ENCODE measurements at regions not wholly inside any gene's neighbourhood (a gene's known extent, or its start where the extent isn't known, plus 50 kb on each side); places are given as distances from the start of the nearest gene placed in this dataset.
"Not testable (repeated sequence)": the region's sequence is repeated elsewhere in the genome, so short reads cannot be mapped to it uniquely, and the experiment has no call there.

DNA sequence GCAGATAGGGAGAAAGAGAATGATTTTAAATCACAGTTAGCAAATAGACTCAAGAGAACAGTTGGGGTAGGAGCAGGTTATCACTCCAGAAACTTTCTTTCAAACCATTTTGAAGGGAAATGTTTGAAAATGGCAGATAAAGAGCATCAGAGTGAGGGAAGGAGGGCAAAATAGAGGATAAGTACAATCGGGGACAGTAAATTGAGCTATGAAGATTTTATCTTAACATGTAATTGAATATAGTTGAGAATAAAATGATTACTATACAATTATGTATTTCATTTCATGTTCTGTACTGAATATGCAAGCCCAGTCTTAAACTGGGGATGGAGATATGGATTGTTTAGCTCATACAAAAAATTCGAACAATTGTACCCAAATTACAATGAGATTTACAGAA is 54.0 kb downstream of the MAP10 start:
- no peak for DNase-seq (ENCODE audit: extremely low read depth, low read depth)
- TF ChIP-seq, protein P1, sequence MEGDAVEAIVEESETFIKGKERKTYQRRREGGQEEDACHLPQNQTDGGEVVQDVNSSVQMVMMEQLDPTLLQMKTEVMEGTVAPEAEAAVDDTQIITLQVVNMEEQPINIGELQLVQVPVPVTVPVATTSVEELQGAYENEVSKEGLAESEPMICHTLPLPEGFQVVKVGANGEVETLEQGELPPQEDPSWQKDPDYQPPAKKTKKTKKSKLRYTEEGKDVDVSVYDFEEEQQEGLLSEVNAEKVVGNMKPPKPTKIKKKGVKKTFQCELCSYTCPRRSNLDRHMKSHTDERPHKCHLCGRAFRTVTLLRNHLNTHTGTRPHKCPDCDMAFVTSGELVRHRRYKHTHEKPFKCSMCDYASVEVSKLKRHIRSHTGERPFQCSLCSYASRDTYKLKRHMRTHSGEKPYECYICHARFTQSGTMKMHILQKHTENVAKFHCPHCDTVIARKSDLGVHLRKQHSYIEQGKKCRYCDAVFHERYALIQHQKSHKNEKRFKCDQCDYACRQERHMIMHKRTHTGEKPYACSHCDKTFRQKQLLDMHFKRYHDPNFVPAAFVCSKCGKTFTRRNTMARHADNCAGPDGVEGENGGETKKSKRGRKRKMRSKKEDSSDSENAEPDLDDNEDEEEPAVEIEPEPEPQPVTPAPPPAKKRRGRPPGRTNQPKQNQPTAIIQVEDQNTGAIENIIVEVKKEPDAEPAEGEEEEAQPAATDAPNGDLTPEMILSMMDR (IDR thresholded peaks at IDR 0.05; ENCODE audit: low read depth, low read length): no peak

DNA sequence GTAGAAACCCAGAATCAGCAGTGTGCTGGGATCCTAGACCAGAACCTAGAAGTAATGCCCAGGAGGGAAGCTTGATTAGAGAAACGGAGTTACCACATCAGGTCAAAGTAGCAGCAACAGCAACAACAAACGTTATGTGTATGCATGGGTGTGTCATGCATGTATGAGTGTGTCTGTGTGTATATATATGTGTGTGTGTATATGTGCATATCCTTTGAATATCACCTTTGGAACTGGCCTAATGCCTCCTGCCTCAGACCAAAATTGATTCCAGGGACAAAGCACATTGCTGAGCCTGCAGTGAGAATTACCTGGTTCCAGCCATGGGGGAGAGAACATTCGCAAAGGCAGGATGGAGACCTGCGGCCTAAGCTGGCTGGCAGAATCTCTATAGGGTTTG is 55.9 kb downstream of the MAP10 start:
- no peak for DNase-seq (ENCODE audit: extremely low read depth, low read depth)
- TF ChIP-seq, protein P1 (IDR thresholded peaks at IDR 0.05; ENCODE audit: low read depth, low read length): no peak

DNA sequence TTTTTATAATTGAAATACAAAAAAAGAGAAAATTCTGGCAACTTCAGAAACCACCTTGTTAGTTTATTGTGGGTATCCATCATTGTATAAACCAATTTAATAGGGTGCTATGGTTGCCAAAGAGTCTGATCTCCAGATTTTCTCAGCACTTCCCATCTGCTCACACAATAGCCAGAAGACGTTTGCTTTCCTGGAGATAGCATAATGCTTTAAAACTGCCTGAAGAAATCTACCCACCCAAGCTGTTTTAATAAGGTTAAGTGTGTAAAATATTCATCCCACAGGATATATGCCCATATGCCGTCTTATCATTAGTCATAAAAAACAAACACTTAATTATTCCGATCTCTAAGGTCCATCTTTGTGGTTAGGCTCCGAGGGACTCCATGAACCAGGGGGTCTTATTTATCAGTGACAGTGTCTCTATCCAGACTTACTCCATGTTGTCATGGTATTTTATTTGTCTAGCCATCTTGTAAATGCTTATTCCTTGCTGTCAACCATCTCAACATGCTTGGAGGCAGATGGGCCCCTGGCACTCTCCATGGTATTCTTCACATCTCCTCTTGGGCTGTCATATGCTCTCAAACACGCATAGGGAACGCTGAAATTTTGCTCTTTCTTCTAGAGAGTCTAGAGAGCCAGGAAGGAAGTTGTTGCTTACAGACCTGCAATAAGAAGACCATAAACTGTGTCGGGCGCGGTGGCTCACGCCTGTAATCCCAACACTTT is 58.5 kb downstream of the MAP10 start:
- no peak for DNase-seq (ENCODE audit: extremely low read depth, low read depth)
- TF ChIP-seq, protein P1 (IDR thresholded peaks at IDR 0.05; ENCODE audit: low read depth, low read length): no peak

DNA sequence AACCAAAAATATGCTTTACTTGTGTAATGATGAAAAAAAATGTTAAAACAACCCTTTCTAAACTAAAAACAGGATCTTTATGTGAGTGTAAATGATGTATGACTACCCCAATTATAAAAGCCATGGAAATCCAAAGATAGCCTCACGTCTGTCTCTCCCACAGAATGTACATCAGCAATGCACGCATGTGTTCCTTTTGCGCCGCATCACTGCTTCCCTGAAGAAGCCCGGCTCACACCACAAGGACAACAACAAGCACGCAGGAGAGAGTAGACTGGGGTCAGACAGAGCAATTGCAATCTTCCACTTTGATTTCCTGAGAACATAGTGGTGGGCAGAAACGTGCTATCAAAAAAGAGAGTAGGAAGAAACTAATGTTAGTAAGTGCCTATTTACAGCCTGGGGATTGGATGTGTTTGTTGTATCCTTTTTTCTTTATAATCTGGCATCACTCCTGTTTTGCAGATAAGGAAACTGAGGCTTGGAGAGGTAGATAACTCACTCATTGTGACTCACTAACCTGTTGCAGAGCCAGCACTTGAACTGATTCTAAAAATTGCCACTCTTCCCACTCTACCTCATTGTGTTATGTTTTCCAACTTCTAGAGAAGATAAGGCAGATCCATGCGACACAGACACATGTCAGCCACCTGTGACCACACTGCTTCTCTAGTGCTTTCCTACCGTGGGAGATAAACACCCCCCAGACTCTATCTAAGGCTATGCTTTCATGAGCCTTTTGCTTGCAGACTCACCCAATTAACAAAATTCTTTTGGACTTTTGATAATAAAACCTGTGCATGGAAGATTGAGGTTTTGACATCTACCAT is 60.1 kb downstream of the MAP10 start:
- TF ChIP-seq, protein P1 (IDR thresholded peaks at IDR 0.05; ENCODE audit: low read depth, low read length): no peak

DNA sequence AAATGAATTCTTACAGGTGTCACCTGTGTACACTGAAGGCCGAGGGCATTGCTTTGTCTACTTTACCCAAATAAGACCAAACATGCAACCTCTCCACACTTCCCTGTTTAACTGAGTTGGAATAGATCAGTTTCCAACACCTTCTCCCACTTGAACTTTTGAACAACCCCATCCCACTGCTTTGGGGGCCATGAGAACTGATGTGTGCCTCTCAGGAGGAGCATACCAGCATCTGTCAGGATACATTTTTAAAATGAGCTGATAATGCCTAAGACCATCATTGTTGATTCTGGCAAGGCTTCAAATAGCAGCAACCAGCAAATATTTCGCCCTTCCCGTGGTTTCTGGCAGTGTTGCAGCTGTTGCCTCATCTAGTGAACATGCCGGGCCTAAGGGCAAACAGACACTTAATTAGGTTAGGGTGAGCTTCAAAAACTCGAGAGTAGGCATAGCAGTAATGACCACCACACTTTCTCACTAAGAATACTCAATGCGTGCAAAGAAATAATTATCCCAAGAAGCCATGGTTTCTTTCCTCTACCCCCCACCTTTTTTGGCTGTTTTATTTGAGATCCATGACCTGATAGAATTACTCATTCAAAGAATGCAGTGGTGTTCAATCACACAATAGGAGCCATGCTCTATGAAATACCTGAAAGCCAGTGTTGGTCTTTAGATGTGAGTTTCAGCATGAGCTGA is 63.7 kb downstream of the MAP10 start:
- peak; percentile 88 for DNase-seq (ENCODE audit: extremely low read depth, low read depth)
- TF ChIP-seq, protein P1 (IDR thresholded peaks at IDR 0.05; ENCODE audit: low read depth, low read length): no peak

More for the DNA sequence above, 60.1 kb downstream of the MAP10 start:
- DNase-seq (ENCODE audit: extremely low read depth, low read depth): no peak

DNA sequence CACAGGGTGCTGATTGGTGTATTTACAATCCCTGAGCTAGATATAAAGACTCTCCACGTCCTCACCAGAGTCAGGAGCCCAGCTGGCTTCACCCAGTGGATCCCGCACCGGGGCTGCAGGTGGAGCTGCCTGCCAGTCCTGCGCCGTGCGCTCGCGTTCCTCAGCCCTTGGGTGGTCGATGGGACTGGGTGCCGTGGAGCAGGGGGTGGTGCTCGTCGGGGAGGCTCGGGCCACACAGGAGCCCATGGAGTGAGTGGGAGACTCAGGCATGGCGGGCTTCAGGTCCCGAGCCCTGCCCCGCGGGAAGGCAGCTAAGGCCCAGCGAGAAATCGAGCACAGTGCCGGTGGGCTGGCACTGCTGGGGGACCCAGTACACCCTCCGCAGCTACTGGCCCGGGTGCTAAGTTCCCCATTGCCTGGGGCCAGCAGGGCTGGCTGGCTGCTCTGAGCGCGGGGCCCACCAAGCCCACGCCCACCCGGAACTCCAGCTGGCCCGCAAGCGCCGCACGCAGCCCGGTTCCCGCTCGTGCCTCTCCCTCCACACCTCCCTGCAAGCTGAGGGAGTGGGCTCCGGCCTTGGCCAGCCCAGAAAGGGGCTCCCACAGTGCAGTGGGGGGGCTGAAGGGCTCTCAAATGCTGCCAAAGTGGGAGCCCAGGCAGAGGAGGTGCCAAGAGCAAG is 66.2 kb downstream of the MAP10 start:
- not testable (repeated sequence) for DNase-seq (ENCODE audit: extremely low read depth, low read depth)

DNA sequence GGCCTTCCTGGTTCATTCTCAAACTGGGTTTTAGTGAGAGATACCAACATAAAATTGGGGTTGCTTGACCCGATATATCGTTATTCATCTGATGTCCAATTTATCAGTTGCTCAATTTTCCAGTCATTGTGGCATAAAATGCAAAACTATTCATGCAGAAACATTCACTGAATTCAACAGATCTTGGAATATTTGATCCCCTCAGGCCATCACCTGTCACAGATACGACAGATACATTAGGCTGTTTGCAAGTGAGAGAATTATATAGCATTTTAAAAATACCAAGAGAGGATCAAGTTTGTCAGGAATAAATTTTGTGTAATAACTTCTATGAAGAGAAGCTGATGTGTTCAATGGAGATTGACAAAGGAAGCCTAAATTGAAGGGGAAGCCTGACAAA is 67.1 kb downstream of the MAP10 start:
- no peak for DNase-seq (ENCODE audit: extremely low read depth, low read depth)
- TF ChIP-seq, protein P1 (IDR thresholded peaks at IDR 0.05; ENCODE audit: low read depth, low read length): no peak

Measured in AG09319 (cell line).